Body of pancreas (tissue), 4 donors: ENCODE measurements at regions not wholly inside any gene's neighbourhood (a gene's known extent, or its start where the extent isn't known, plus 50 kb on each side); places are given as distances from the start of the nearest gene placed in this dataset.

Experiments used
- ATAC-seq: fragments of 150-250 bp; one replicate; pipeline ENCODE4 v1.9.1; 2016
- DNase-seq, 4 donors: peaks; one replicate each; pipeline ENCODE4 v3.0.0-alpha.2; 2019
- H3K27ac ChIP-seq, 4 donors: fragments of 200-600 bp; sonication (generic); 1 replicate in 3 of 4; 2 replicates in 1 of 4; pipeline versions ENCODE4 v1.5.1 to v1.6.1; 2016 to 2019; ENCODE audit warnings: mild to moderate bottlenecking in 1 of 4, mixed read lengths in 1 of 4, moderate library complexity in 1 of 4
- H3K27me3 ChIP-seq, 2 donors: fragments of 200-600 bp; sonication (generic); one replicate each; pipeline ENCODE4 v1.6.0; 2016; ENCODE audit warnings: mild to moderate bottlenecking in 1 of 2
- H3K36me3 ChIP-seq, 2 donors: fragments of 200-600 bp; sonication (generic); replicated peaks in 1 of 2; 2 replicates each; pipeline ENCODE4 v1.5.1; 2016; ENCODE audit warnings: low read depth in 2 of 2; ENCODE audit not compliant: insufficient read depth in 1 of 2
- H3K4me1 ChIP-seq: fragments of 200-600 bp; sonication (generic); one replicate; pipeline ENCODE4 v1.6.0; 2016
- H3K4me3 ChIP-seq, 2 donors: fragments of 200-600 bp; sonication (generic); 1 replicate in 1 of 2; 2 replicates in 1 of 2; pipeline ENCODE4 v1.5.1; 2016 to 2019
- H3K9me3 ChIP-seq, 3 donors: fragments of 200-600 bp; sonication (generic); 1 replicate in 2 of 3; 2 replicates in 1 of 3; pipeline ENCODE4 v1.5.1; 2016
- POLR2A ChIP-seq, 3 donors: fragments of 450-650 bp; IDR thresholded peaks; one replicate each; pipeline ENCODE4 v1.6.1; 2016; ENCODE audit warnings: antibody characterized with exemption in 3 of 3, mild to moderate bottlenecking in 2 of 3
- WGBS, 2 donors: methylation state at CpG; one replicate each; pipeline ENCODE4 v1.1.5; 2017; 5-methylcytosine and 5-hydroxymethylcytosine counted together
- intact Hi-C: fragments of 100-400 bp; cut with DNase I; formaldehyde crosslinking; loops from one replicate; pipeline ENCODE4 v1.15.1; 2023
- TF ChIP-seq, protein P1 (sequence below), 7 experiments: fragments of 450-650 bp in 4 of 7; fragments of 200-600 bp in 3 of 7; sonication (generic) in 3 of 7; IDR thresholded peaks; one replicate each; pipeline ENCODE4 v1.5.1; 2016 to 2019; ENCODE audit warnings: antibody characterized with exemption in 7 of 7

DNA sequence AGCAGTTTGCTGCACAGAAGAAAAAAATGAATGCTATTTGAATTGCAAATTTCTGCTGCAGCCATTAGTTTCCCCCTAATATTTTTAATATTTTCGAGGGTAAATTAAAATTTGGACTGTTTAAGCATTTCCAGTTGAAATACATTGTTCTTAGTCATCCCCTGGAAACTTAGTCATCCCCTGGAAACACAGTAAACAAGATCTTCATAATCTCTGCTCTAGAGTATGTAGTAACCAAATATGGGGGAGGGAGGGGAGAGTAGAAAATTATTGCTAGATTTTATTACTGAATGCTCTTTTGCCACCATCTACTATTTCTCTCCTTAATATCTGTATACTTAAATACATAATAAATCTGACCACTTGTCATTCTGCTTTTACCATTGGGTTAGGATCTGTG lies 1053.3 kb downstream of the SORCS1 start:
- no peak for ATAC-seq

DNA sequence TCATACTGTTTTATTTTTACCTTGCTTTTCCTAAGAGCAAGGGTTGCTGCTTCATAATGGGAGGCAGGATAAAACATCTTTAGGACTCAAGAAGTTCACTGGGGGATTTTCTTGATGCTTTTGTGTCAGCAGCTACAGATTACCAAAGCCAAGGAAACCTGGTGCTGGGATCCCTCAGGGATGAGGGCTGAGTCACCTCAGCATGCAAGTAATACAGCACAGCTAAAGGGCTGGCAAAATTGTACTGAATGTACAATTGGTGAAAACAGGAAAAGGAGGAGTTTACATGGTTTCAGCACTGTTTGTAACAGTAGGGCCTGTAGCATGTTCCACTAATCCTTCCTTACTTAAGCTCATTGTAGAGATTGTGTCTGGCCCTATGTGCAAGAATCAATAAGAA lies 1056.8 kb downstream of the SORCS1 start:
- H3K9me3 ChIP-seq: no peaks in the 10 kb centered on the region
- ATAC-seq: no peak
- H3K4me3 ChIP-seq: no peak overlapping the region
- no peaks in the 10 kb centered on the region for H3K36me3 ChIP-seq
- H3K27me3 ChIP-seq: no peaks in the 10 kb centered on the region
- DNase-seq: no peak
- H3K27ac ChIP-seq: no peak overlapping the region
- intact Hi-C loops: no loop called here
- H3K4me1 ChIP-seq: no peaks in the 10 kb centered on the region
- TF ChIP-seq POLR2A (IDR thresholded peaks at IDR 0.05): no peak
- TF ChIP-seq, protein P1, sequence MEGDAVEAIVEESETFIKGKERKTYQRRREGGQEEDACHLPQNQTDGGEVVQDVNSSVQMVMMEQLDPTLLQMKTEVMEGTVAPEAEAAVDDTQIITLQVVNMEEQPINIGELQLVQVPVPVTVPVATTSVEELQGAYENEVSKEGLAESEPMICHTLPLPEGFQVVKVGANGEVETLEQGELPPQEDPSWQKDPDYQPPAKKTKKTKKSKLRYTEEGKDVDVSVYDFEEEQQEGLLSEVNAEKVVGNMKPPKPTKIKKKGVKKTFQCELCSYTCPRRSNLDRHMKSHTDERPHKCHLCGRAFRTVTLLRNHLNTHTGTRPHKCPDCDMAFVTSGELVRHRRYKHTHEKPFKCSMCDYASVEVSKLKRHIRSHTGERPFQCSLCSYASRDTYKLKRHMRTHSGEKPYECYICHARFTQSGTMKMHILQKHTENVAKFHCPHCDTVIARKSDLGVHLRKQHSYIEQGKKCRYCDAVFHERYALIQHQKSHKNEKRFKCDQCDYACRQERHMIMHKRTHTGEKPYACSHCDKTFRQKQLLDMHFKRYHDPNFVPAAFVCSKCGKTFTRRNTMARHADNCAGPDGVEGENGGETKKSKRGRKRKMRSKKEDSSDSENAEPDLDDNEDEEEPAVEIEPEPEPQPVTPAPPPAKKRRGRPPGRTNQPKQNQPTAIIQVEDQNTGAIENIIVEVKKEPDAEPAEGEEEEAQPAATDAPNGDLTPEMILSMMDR (IDR thresholded peaks at IDR 0.05): no peak

More for the DNA sequence above, 1053.3 kb downstream of the SORCS1 start:
- Histone ChIP-seq H3K4me3 (no peak overlapping the region), H3K4me1 (no peaks in the 10 kb centered on the region), H3K36me3 (no peaks in the 10 kb centered on the region), H3K27ac (no peak overlapping the region), H3K27me3 (no peaks in the 10 kb centered on the region), H3K9me3 (no peaks in the 10 kb centered on the region)
- 26 to 30% methylated on average over 1 of the region's 1 CpG for WGBS, 2 donors
- intact Hi-C loops: no loop called here
- DNase-seq: no peak
- TF ChIP-seq POLR2A (IDR thresholded peaks at IDR 0.05): no peak
- TF ChIP-seq, protein P1 (IDR thresholded peaks at IDR 0.05): no peak

DNA sequence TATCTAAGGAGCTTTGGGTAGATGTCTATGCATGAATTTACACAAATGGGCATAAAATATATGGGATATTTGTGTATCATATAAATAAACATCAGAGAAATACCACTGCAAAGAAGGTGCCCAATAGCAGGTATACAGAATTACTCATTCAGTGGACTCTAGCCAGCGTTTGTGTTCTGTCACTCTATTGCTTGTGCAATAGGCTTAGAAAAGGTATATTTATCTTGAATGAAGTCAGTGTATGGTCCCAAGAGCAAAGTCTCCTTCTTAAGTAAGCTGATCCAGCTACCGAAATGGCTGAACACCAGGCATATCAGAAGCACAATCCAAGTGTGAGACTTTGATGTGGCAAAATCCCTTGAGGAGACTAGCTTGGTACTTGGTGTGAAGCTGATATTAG lies 1058.4 kb downstream of the SORCS1 start:
- intact Hi-C loops: no loop called here
- no peak for TF ChIP-seq POLR2A (IDR thresholded peaks at IDR 0.05)
- TF ChIP-seq, protein P1 (IDR thresholded peaks at IDR 0.05): no peak
- 30 to 43% methylated on average over 2 of the region's 2 CpGs for WGBS, 2 donors

DNA sequence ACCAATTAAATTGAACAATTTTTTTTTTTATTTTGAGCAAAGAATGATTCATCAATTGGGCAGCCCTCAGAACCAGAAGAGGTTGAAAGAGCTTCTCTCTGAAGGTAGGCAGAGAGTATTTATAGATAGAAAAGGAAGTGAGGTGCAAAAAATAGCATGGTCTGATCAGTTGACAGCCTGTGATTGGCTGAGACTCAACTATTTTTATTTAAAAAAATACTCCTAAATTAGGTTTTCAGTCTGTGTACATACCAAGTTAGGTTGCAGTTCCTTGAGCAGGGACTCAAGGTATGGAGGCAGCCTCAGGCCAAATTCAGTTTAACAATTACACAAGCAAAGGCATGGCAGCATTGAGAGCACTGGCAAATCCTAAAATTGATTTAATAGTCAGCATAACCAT lies 1074.7 kb downstream of the SORCS1 start:
- no peaks in the 10 kb centered on the region for H3K9me3 ChIP-seq
- ATAC-seq (no peak), DNase-seq (no peak)
- intact Hi-C loops: no loop called here
- no peaks in the 10 kb centered on the region for H3K27me3 ChIP-seq
- H3K27ac ChIP-seq: no peak overlapping the region
- TF ChIP-seq, protein P1 (IDR thresholded peaks at IDR 0.05): no peak
- TF ChIP-seq POLR2A (IDR thresholded peaks at IDR 0.05): no peak
- H3K4me3 ChIP-seq: no peak overlapping the region
- no peaks in the 10 kb centered on the region for H3K36me3 ChIP-seq
- no peaks in the 10 kb centered on the region for H3K4me1 ChIP-seq

More for the DNA sequence above, 1058.4 kb downstream of the SORCS1 start:
- peak in 2 of 4 donors; percentile 12 to 18 for DNase-seq
- Histone ChIP-seq H3K27me3 (no peaks in the 10 kb centered on the region), H3K27ac (no peak overlapping the region), H3K36me3 (no peaks in the 10 kb centered on the region), H3K9me3 (no peaks in the 10 kb centered on the region), H3K4me3 (no peak overlapping the region), H3K4me1 (no peaks in the 10 kb centered on the region)
- peak; percentile 64 for ATAC-seq

DNA sequence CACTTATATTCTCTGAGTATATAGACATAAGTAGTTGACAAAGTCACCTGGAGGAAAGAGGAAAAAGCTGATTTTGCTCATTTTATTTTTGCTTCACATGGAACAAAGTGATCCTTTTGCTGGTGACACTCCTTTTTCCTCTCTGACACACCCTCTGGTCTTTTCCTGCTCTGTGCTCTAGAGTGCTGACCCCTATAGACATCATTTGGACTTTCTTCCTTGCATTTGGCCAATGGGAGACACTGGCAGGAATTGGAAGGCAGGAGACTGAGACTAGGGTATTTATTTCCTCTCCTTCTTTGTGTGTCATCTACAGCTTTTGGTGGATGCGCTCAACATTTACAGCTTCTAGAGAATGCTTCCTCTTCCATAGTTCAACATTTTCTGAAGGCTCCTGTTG lies 1078.1 kb downstream of the SORCS1 start:
- Histone ChIP-seq H3K4me1 (no peaks in the 10 kb centered on the region), H3K9me3 (no peaks in the 10 kb centered on the region), H3K27me3 (no peaks in the 10 kb centered on the region), H3K4me3 (no peak overlapping the region), H3K36me3 (no peaks in the 10 kb centered on the region), H3K27ac (no peak overlapping the region)
- intact Hi-C loops: no loop called here
- ATAC-seq (no peak), DNase-seq (no peak)
- WGBS, 2 donors: 90% methylated on average over 1 of the region's 1 CpG
- no peak for TF ChIP-seq POLR2A (IDR thresholded peaks at IDR 0.05)
- TF ChIP-seq, protein P1 (IDR thresholded peaks at IDR 0.05): no peak
